ENCODE measurements at regions not wholly inside any gene's neighbourhood (a gene's known extent, or its start where the extent isn't known, plus 50 kb on each side); places are given as distances from the start of the nearest gene placed in this dataset.

DNA sequence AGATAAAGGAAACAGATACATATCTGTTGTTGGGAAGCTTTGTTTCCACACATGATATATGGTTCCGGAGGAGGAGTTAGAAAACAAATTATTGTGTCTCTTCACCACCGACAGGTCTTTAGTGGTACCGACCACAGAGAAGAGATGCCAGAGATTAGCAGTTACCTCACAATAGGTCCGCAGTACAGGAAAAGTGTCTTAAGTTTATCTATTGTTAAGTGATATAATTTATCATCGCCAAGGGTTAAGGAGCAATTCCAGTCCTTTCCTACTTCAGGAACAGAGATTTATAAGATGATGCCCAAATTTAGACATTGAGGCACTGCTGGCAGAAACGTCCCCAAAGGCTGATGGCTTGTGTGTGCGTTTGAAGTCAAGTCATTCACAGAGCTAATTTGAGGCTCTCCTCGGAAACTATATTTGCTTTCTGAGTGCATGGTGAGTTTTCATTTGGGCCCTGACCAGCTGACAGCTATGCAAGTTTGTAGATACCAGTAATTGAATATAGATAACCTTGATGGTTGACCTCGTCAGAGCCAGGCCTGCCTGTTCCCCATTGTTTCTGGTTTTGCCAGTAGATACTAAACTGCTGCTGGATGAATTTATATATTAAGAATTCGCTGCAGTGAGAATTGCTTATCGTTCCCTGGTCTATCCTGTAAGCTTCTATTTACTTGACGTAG is 196.4 kb upstream of the IRX3 start:
- Histone ChIP-seq H3K9me3 (ENCODE audit: control insufficient read depth in 2 of 2, low read length in 2 of 2) (no peaks in the 10 kb centered on the region), H3K27me3 (ENCODE audit: control insufficient read depth, insufficient read depth, low read length) (no peaks in the 10 kb centered on the region), H3K36me3 (ENCODE audit: control insufficient read depth, insufficient read depth, low read length) (no peaks in the 10 kb centered on the region), H3K4me1 (ENCODE audit: control insufficient read depth, insufficient read depth, low read length, poor library complexity, severe bottlenecking) (no peaks in the 10 kb centered on the region), H3K4me3 (ENCODE audit: low read depth, low read length) (no peak overlapping the region), H3K27ac (ENCODE audit: insufficient read depth, low read length, poor library complexity, severe bottlenecking) (no peak overlapping the region)
- ATAC-seq (ENCODE audit: low read depth in 2 of 2) (no peak), DNase-seq (no peak)
- no peaks in the 10 kb centered on the region for H3K4me1 Mint-ChIP-seq
- H3K9me3 Mint-ChIP-seq: peaks cover 0 to 4% (median 0%) of the 10 kb centered on the region in 7 donors
- H3K4me3 Mint-ChIP-seq: no peak overlapping the region
- H3K27me3 Mint-ChIP-seq: no peaks in the 10 kb centered on the region
- H3K36me3 Mint-ChIP-seq: no peaks in the 10 kb centered on the region
- H3K27ac Mint-ChIP-seq: no peak overlapping the region

DNA sequence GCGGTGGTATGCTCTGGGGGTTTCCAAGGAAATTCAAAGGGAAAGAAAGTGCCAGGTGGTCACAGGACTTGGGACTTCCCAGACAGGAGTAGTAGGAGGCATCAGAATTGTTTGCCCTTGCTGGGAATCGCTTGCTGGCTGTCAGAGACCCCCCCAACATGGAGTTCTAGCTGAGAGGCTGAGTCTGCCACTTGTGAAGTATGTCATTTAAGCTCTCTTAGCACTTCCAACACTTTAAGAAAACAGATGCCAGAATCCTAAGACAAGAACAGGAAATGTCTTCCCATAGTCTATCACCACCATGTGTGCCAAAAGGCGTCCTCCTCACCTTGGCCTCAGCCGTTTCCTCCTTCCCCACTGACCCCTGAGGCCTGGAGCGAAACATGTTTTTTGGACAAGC is 193.8 kb upstream of the IRX3 start:
- Histone ChIP-seq H3K27ac (ENCODE audit: insufficient read depth, low read length, poor library complexity, severe bottlenecking) (no peak overlapping the region), H3K27me3 (ENCODE audit: control insufficient read depth, insufficient read depth, low read length) (no peaks in the 10 kb centered on the region), H3K4me1 (ENCODE audit: control insufficient read depth, insufficient read depth, low read length, poor library complexity, severe bottlenecking) (no peaks in the 10 kb centered on the region), H3K4me3 (ENCODE audit: low read depth, low read length) (no peak overlapping the region), H3K36me3 (ENCODE audit: control insufficient read depth, insufficient read depth, low read length) (no peaks in the 10 kb centered on the region), H3K9me3 (ENCODE audit: control insufficient read depth in 2 of 2, low read length in 2 of 2) (no peaks in the 10 kb centered on the region)
- Mint-ChIP-seq H3K36me3 (no peaks in the 10 kb centered on the region), H3K9me3 (peaks cover 0 to 4% (median 0%) of the 10 kb centered on the region in 7 donors), H3K4me1 (no peaks in the 10 kb centered on the region), H3K27ac (no peak overlapping the region), H3K27me3 (no peaks in the 10 kb centered on the region), H3K4me3 (no peak overlapping the region)
- no peak for DNase-seq
- ATAC-seq (ENCODE audit: low read depth in 2 of 2): no peak

DNA sequence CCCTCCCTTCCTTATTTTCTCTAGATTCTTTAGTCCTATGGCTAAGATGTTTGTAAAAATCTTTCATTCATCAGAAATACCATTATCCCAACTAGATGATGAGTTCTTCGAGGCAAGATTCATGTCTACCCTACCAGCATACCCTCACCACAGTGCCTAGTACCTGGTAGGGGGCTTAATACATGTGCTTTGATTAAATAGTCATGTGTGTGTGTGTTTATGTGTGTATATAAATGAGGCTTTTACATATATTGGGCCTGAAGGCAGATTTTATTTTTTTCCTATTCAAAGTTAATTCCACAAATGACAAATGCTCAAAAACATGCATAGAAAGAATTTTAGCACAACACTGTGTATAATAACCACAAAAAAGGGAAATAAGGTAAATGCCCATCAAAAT is 193.0 kb upstream of the IRX3 start:
- DNase-seq (no peak), ATAC-seq (ENCODE audit: low read depth in 2 of 2) (no peak)
- H3K4me3 Mint-ChIP-seq: no peak overlapping the region
- no peaks in the 10 kb centered on the region for H3K36me3 Mint-ChIP-seq
- Histone ChIP-seq H3K9me3 (ENCODE audit: control insufficient read depth in 2 of 2, low read length in 2 of 2) (no peaks in the 10 kb centered on the region), H3K27me3 (ENCODE audit: control insufficient read depth, insufficient read depth, low read length) (no peaks in the 10 kb centered on the region), H3K4me3 (ENCODE audit: low read depth, low read length) (no peak overlapping the region), H3K4me1 (ENCODE audit: control insufficient read depth, insufficient read depth, low read length, poor library complexity, severe bottlenecking) (no peaks in the 10 kb centered on the region), H3K36me3 (ENCODE audit: control insufficient read depth, insufficient read depth, low read length) (no peaks in the 10 kb centered on the region), H3K27ac (ENCODE audit: insufficient read depth, low read length, poor library complexity, severe bottlenecking) (no peak overlapping the region)
- H3K27me3 Mint-ChIP-seq: no peaks in the 10 kb centered on the region
- no peak overlapping the region for H3K27ac Mint-ChIP-seq
- H3K9me3 Mint-ChIP-seq: peaks cover 0 to 6% (median 0%) of the 10 kb centered on the region in 7 donors
- H3K4me1 Mint-ChIP-seq: no peaks in the 10 kb centered on the region

- Mint-ChIP-seq H3K27ac (no peak overlapping the region), H3K27me3 (no peaks in the 10 kb centered on the region), H3K4me1 (no peaks in the 10 kb centered on the region), H3K9me3 (peaks cover 0 to 6% (median 0%) of the 10 kb centered on the region in 7 donors), H3K36me3 (no peaks in the 10 kb centered on the region), H3K4me3 (no peak overlapping the region)
- Histone ChIP-seq H3K9me3 (ENCODE audit: control insufficient read depth in 2 of 2, low read length in 2 of 2) (no peaks in the 10 kb centered on the region), H3K27ac (ENCODE audit: insufficient read depth, low read length, poor library complexity, severe bottlenecking) (no peak overlapping the region), H3K4me1 (ENCODE audit: control insufficient read depth, insufficient read depth, low read length, poor library complexity, severe bottlenecking) (no peaks in the 10 kb centered on the region), H3K27me3 (ENCODE audit: control insufficient read depth, insufficient read depth, low read length) (no peaks in the 10 kb centered on the region), H3K4me3 (ENCODE audit: low read depth, low read length) (no peak overlapping the region), H3K36me3 (ENCODE audit: control insufficient read depth, insufficient read depth, low read length) (no peaks in the 10 kb centered on the region)
- DNase-seq (no peak), ATAC-seq (ENCODE audit: low read depth in 2 of 2) (no peak)
Measured at GRCh38 chr16:54477714-54478113, 191.1 kb upstream of the IRX3 start.

DNA sequence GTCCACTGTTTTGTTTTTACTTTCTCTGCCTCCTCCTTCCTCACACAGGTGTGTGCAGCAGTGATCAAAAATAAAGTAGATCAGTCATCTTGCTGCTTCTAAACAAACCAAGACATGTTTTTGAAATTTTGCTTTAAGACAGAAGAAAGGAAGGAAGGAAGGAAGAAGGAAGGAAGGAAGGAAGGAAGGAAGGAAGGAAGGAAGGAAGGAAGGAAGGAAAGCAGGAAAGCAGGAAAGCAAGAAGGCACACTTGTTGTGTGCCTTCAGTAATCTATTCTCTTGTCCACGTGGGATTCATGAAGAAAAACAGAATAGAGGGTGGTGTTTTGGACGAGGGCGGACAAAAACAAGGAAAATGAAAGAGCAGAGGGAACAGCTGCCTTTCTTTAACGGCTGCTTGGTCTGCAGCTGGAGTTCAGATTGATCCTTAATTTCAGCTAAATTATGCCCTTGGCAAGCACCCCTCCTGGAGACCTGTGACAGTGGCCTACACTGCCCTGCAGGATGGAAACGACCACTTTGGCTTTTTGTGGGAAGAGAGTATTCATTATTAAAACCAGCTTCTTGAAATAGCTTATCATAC is 188.5 kb upstream of the IRX3 start:
- H3K27me3 ChIP-seq (ENCODE audit: control insufficient read depth, insufficient read depth, low read length): no peaks in the 10 kb centered on the region

GRCh38 chr16:54473226-54473993 is 186.8 kb upstream of the IRX3 start:
- H3K4me3 Mint-ChIP-seq: no peak overlapping the region
- peaks cover 0 to 3% (median 0%) of the 10 kb centered on the region in 7 donors for H3K9me3 Mint-ChIP-seq
- H3K27ac Mint-ChIP-seq: no peak overlapping the region
- Histone ChIP-seq H3K27me3 (ENCODE audit: control insufficient read depth, insufficient read depth, low read length) (no peaks in the 10 kb centered on the region), H3K36me3 (ENCODE audit: control insufficient read depth, insufficient read depth, low read length) (no peaks in the 10 kb centered on the region), H3K4me1 (ENCODE audit: control insufficient read depth, insufficient read depth, low read length, poor library complexity, severe bottlenecking) (no peaks in the 10 kb centered on the region), H3K4me3 (ENCODE audit: low read depth, low read length) (no peak overlapping the region), H3K27ac (ENCODE audit: insufficient read depth, low read length, poor library complexity, severe bottlenecking) (no peak overlapping the region), H3K9me3 (ENCODE audit: control insufficient read depth in 2 of 2, low read length in 2 of 2) (no peaks in the 10 kb centered on the region)
- H3K27me3 Mint-ChIP-seq: no peaks in the 10 kb centered on the region
- ATAC-seq (ENCODE audit: low read depth in 2 of 2): no peak
- no peaks in the 10 kb centered on the region for H3K4me1 Mint-ChIP-seq
- no peaks in the 10 kb centered on the region for H3K36me3 Mint-ChIP-seq
- DNase-seq: no peak

More for the DNA sequence above, 188.5 kb upstream of the IRX3 start:
- no peak overlapping the region for H3K27ac Mint-ChIP-seq
- H3K27me3 Mint-ChIP-seq: no peaks in the 10 kb centered on the region
- H3K36me3 Mint-ChIP-seq: no peaks in the 10 kb centered on the region
- DNase-seq (no peak), ATAC-seq (ENCODE audit: low read depth in 2 of 2) (no peak)
- peaks cover 0 to 6% (median 0%) of the 10 kb centered on the region in 7 donors for H3K9me3 Mint-ChIP-seq
- H3K4me1 Mint-ChIP-seq: no peaks in the 10 kb centered on the region
- no peak overlapping the region for H3K27ac ChIP-seq (ENCODE audit: insufficient read depth, low read length, poor library complexity, severe bottlenecking)
- H3K36me3 ChIP-seq (ENCODE audit: control insufficient read depth, insufficient read depth, low read length): no peaks in the 10 kb centered on the region
- no peaks in the 10 kb centered on the region for H3K4me1 ChIP-seq (ENCODE audit: control insufficient read depth, insufficient read depth, low read length, poor library complexity, severe bottlenecking)
- H3K4me3 ChIP-seq (ENCODE audit: low read depth, low read length): no peak overlapping the region
- H3K9me3 ChIP-seq (ENCODE audit: control insufficient read depth in 2 of 2, low read length in 2 of 2): no peaks in the 10 kb centered on the region
- no peak overlapping the region for H3K4me3 Mint-ChIP-seq

DNA sequence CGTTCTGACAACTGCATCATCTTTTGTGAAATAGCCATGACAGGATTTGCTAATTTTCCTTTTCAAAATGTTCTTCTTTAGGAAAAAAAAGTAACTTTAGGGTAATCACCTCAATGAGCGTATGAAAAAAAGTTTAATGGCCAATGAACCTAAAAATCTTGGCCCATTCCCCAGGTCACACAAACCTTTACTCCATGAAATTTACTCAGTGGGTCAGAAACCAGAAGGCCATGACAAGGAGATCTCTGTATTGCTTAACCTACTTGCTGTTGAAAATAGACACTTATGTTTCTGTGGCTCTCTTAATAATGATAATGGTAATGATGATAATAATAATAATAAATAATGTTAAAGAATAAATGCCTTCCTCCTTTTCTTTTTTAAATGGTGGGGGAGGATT is 180.8 kb upstream of the IRX3 start:
- DNase-seq (no peak), ATAC-seq (ENCODE audit: low read depth in 2 of 2) (no peak)
- Mint-ChIP-seq H3K27me3 (no peaks in the 10 kb centered on the region), H3K9me3 (peaks cover 4 to 20% (median 5%) of the 10 kb centered on the region in 7 donors), H3K4me3 (no peak overlapping the region), H3K4me1 (no peaks in the 10 kb centered on the region), H3K27ac (no peak overlapping the region), H3K36me3 (no peaks in the 10 kb centered on the region)
- Histone ChIP-seq H3K27me3 (ENCODE audit: control insufficient read depth, insufficient read depth, low read length) (no peaks in the 10 kb centered on the region), H3K36me3 (ENCODE audit: control insufficient read depth, insufficient read depth, low read length) (no peaks in the 10 kb centered on the region), H3K4me1 (ENCODE audit: control insufficient read depth, insufficient read depth, low read length, poor library complexity, severe bottlenecking) (no peaks in the 10 kb centered on the region), H3K4me3 (ENCODE audit: low read depth, low read length) (no peak overlapping the region), H3K9me3 (ENCODE audit: control insufficient read depth in 2 of 2, low read length in 2 of 2) (peaks cover 0 to 2% of the 10 kb centered on the region in 2 experiments), H3K27ac (ENCODE audit: insufficient read depth, low read length, poor library complexity, severe bottlenecking) (no peak overlapping the region)

All from CD4-positive, CD25-positive, alpha-beta regulatory T cell (primary cell).